Neural cell (in vitro differentiated cells): ENCODE measurements at regions not wholly inside any gene's neighbourhood (a gene's known extent, or its start where the extent isn't known, plus 50 kb on each side); places are given as distances from the start of the nearest gene placed in this dataset.

Source experiments
- SMC3 ChIP-seq: fragments of 450-650 bp; conservative IDR thresholded peaks from 2 replicates; pipeline ENCODE4 v1.6.1; 2014; ENCODE audit warnings: antibody characterized with exemption, mild to moderate bottlenecking, moderate library complexity; ENCODE audit not compliant: poor library complexity
- TF ChIP-seq, protein P1 (sequence below): fragments of 450-650 bp; IDR thresholded peaks from 2 replicates; pipeline ENCODE4 v1.5.1; 2014; ENCODE audit warnings: antibody characterized with exemption, mild to moderate bottlenecking, moderate library complexity; ENCODE audit not compliant: poor library complexity, severe bottlenecking

- TF ChIP-seq, protein P1, sequence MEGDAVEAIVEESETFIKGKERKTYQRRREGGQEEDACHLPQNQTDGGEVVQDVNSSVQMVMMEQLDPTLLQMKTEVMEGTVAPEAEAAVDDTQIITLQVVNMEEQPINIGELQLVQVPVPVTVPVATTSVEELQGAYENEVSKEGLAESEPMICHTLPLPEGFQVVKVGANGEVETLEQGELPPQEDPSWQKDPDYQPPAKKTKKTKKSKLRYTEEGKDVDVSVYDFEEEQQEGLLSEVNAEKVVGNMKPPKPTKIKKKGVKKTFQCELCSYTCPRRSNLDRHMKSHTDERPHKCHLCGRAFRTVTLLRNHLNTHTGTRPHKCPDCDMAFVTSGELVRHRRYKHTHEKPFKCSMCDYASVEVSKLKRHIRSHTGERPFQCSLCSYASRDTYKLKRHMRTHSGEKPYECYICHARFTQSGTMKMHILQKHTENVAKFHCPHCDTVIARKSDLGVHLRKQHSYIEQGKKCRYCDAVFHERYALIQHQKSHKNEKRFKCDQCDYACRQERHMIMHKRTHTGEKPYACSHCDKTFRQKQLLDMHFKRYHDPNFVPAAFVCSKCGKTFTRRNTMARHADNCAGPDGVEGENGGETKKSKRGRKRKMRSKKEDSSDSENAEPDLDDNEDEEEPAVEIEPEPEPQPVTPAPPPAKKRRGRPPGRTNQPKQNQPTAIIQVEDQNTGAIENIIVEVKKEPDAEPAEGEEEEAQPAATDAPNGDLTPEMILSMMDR: no peak
- TF ChIP-seq SMC3: no peak
These were observed 77.2 kb upstream of the MON1B start for GRCh38 chr16:77113835-77114234.
